ENCODE measurements at regions not wholly inside any gene's neighbourhood (a gene's known extent, or its start where the extent isn't known, plus 50 kb on each side); places are given as distances from the start of the nearest gene placed in this dataset.

DNA sequence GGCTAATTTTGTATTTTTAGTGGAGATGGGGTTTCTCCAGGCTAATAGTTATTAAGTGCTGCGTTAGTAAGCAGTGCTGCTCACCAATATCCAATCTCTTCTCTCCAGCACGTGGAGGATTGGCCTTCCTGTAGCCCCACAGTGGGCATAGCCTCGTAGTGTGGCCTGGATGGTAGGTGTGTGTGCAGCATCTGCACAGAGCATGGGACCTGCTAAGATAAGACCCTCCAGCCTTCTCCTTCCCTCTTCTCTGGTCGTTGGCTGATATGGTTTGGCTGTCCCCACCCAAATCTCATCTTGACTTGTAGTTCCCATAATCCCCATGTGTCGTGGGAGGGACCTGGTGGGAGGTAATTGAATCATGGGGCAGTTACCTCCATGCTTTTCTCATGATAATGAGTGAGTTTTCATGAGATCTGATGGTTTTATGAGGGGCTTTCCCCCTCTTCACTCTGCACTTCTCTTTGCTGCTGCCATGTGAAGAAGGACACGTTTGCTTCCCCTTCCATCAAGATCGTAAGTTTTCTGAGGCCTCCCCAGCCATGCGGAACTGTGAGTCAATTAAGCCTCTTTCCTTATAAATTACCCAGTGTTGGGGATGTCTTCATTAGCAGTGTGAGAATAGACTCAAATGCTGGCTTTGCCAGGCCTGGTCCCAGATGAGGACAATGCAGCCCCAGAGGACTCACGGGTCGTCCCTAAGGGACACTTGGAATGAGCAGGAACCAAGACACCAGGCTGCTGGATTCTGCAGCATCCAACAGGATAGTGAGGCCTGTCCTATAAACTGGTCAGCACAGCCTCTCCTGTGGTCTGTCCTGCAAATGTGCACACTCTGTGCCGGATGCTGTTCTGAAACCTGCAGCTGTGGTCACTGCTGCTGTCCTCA lies 63.4 kb upstream of the AFDN start:
- H3K9me3 ChIP-seq: no peaks in the 10 kb centered on the region
- Mint-ChIP-seq H3K4me3 (ENCODE audit: unreplicated experiment) (no peak overlapping the region), H3K36me3 (ENCODE audit: insufficient read depth, unreplicated experiment) (no peaks in the 10 kb centered on the region), H3K9me3 (ENCODE audit: unreplicated experiment) (no peaks in the 10 kb centered on the region), H3K27ac (ENCODE audit: unreplicated experiment) (no peak overlapping the region), H3K27me3 (ENCODE audit: insufficient read depth, unreplicated experiment) (no peaks in the 10 kb centered on the region), H3K4me1 (ENCODE audit: low read depth, unreplicated experiment) (peaks cover 12% of the 10 kb centered on the region)
- no peaks in the 10 kb centered on the region for H3K36me3 ChIP-seq (ENCODE audit: control insufficient read depth, insufficient read depth, low read length)
- H3K27me3 ChIP-seq (replicated peaks; ENCODE audit: control insufficient read depth, insufficient read depth, low read length): no peaks in the 10 kb centered on the region
- ChIA-PET CTCF (no interaction called here), POLR2A (no interaction called here)
- DNase-seq: no peak
- no TSS peak for BruUV-seq (replicated peaks)
- TF ChIP-seq, protein P1, sequence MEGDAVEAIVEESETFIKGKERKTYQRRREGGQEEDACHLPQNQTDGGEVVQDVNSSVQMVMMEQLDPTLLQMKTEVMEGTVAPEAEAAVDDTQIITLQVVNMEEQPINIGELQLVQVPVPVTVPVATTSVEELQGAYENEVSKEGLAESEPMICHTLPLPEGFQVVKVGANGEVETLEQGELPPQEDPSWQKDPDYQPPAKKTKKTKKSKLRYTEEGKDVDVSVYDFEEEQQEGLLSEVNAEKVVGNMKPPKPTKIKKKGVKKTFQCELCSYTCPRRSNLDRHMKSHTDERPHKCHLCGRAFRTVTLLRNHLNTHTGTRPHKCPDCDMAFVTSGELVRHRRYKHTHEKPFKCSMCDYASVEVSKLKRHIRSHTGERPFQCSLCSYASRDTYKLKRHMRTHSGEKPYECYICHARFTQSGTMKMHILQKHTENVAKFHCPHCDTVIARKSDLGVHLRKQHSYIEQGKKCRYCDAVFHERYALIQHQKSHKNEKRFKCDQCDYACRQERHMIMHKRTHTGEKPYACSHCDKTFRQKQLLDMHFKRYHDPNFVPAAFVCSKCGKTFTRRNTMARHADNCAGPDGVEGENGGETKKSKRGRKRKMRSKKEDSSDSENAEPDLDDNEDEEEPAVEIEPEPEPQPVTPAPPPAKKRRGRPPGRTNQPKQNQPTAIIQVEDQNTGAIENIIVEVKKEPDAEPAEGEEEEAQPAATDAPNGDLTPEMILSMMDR (IDR thresholded peaks at IDR 0.05; ENCODE audit: insufficient read depth in 1 of 2, low read depth in 1 of 2, low read length in 1 of 2, severe bottlenecking in 1 of 2, unreplicated experiment in 1 of 2): no peak
- intact Hi-C loops (cut with micrococcal nuclease; ENCODE audit: unreplicated experiment): no loop called here
- H3K4me3 ChIP-seq (ENCODE audit: low read depth, low read length): no peak overlapping the region
- H3K4me1 ChIP-seq: peaks cover 5% of the 10 kb centered on the region; the same call in 1 of the 2 replicates

DNA sequence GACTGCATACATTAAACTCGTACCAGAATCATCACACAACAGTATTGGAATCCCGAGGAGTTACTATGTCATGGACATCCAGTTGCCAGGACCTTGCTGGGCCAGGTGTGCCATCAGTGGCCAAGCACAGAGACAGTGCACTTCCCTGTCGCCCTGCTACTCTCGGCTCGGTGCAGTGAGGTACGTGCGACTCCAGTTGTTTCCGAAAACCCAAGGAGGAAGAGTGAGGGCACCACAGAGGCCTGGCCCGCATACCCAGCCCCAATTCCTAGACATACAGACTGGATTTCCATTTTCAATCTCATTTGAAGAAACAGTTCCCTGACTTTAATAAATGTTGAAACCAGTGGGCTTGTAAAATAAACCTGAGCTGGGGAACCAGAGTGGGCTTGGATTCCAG lies 62.5 kb upstream of the AFDN start:
- peaks cover 12% of the 10 kb centered on the region for H3K4me1 Mint-ChIP-seq (ENCODE audit: low read depth, unreplicated experiment)
- TF ChIP-seq, protein P1 (IDR thresholded peaks at IDR 0.05; ENCODE audit: insufficient read depth in 1 of 2, low read depth in 1 of 2, low read length in 1 of 2, severe bottlenecking in 1 of 2, unreplicated experiment in 1 of 2): no peak
- ChIA-PET CTCF (no interaction called here), POLR2A (no interaction called here)
- H3K27me3 Mint-ChIP-seq (ENCODE audit: insufficient read depth, unreplicated experiment): no peaks in the 10 kb centered on the region
- DNase-seq: no peak
- no peak overlapping the region for H3K4me3 ChIP-seq (ENCODE audit: low read depth, low read length)
- H3K27me3 ChIP-seq (replicated peaks; ENCODE audit: control insufficient read depth, insufficient read depth, low read length): no peaks in the 10 kb centered on the region
- intact Hi-C loops (cut with micrococcal nuclease; ENCODE audit: unreplicated experiment): no loop called here
- H3K4me1 ChIP-seq: peaks cover 5% of the 10 kb centered on the region; the same call in 1 of the 2 replicates
- H3K36me3 ChIP-seq (ENCODE audit: control insufficient read depth, insufficient read depth, low read length): no peaks in the 10 kb centered on the region
- H3K4me3 Mint-ChIP-seq (ENCODE audit: unreplicated experiment): no peak overlapping the region
- no peaks in the 10 kb centered on the region for H3K9me3 ChIP-seq
- H3K36me3 Mint-ChIP-seq (ENCODE audit: insufficient read depth, unreplicated experiment): no peaks in the 10 kb centered on the region
- no peaks in the 10 kb centered on the region for H3K9me3 Mint-ChIP-seq (ENCODE audit: unreplicated experiment)
- no peak overlapping the region for H3K27ac Mint-ChIP-seq (ENCODE audit: unreplicated experiment)
- no TSS peak for BruUV-seq (replicated peaks)

DNA sequence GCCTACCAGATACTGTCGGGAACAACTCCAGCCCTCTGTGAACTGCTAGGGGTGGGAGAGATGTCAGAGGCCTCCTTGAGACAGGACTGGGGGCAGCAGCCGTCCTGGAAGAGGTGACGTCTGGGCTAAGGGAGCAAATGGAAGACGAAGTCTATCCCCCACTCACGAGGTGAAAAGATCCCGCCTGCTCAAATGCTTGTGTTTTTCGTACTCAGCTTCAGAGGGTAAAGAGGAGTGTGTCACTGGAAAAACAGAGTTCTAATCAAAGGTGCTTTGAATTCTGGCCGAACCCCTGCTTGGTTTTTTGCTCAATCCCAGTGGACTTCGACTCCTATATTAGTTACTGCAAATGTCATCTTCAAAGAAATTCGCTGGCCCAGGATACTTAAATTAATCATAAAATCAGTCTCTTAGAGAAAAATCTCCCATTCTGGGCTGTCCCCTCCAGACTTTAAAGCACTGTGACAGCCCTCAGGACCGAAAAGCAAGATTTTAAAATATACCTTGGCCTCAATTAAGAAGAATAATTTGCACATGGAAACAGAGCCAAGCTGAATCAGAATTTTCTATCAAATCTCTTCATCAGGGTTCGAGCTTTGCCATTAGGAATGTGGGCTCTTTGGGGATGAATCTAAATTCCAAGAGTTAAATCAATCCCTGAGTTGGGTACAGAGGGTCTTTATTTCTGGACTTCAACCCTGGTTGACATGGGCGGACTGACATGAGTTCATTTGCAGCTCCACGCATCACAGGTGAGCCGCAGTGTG lies 61.8 kb upstream of the AFDN start:
- peaks cover 12% of the 10 kb centered on the region for H3K4me1 Mint-ChIP-seq (ENCODE audit: low read depth, unreplicated experiment)
- H3K27ac Mint-ChIP-seq (ENCODE audit: unreplicated experiment): no peak overlapping the region
- ChIA-PET POLR2A (no interaction called here), CTCF (no interaction called here)
- H3K27me3 ChIP-seq (replicated peaks; ENCODE audit: control insufficient read depth, insufficient read depth, low read length): no peaks in the 10 kb centered on the region
- BruUV-seq (replicated peaks): no TSS peak
- no peaks in the 10 kb centered on the region for H3K36me3 Mint-ChIP-seq (ENCODE audit: insufficient read depth, unreplicated experiment)
- intact Hi-C loops (cut with micrococcal nuclease; ENCODE audit: unreplicated experiment): no loop called here
- peaks cover 5% of the 10 kb centered on the region; the same call in 1 of the 2 replicates for H3K4me1 ChIP-seq
- H3K4me3 ChIP-seq (ENCODE audit: low read depth, low read length): no peak overlapping the region
- H3K36me3 ChIP-seq (ENCODE audit: control insufficient read depth, insufficient read depth, low read length): no peaks in the 10 kb centered on the region
- no peak overlapping the region for H3K4me3 Mint-ChIP-seq (ENCODE audit: unreplicated experiment)
- TF ChIP-seq, protein P1 (IDR thresholded peaks at IDR 0.05; ENCODE audit: insufficient read depth in 1 of 2, low read depth in 1 of 2, low read length in 1 of 2, severe bottlenecking in 1 of 2, unreplicated experiment in 1 of 2): no peak
- no peaks in the 10 kb centered on the region for H3K9me3 ChIP-seq
- no peaks in the 10 kb centered on the region for H3K27me3 Mint-ChIP-seq (ENCODE audit: insufficient read depth, unreplicated experiment)
- DNase-seq: no peak
- no peaks in the 10 kb centered on the region for H3K9me3 Mint-ChIP-seq (ENCODE audit: unreplicated experiment)
